ENCODE measurements at regions not wholly inside any gene's neighbourhood (a gene's known extent, or its start where the extent isn't known, plus 50 kb on each side); places are given as distances from the start of the nearest gene placed in this dataset.

DNA sequence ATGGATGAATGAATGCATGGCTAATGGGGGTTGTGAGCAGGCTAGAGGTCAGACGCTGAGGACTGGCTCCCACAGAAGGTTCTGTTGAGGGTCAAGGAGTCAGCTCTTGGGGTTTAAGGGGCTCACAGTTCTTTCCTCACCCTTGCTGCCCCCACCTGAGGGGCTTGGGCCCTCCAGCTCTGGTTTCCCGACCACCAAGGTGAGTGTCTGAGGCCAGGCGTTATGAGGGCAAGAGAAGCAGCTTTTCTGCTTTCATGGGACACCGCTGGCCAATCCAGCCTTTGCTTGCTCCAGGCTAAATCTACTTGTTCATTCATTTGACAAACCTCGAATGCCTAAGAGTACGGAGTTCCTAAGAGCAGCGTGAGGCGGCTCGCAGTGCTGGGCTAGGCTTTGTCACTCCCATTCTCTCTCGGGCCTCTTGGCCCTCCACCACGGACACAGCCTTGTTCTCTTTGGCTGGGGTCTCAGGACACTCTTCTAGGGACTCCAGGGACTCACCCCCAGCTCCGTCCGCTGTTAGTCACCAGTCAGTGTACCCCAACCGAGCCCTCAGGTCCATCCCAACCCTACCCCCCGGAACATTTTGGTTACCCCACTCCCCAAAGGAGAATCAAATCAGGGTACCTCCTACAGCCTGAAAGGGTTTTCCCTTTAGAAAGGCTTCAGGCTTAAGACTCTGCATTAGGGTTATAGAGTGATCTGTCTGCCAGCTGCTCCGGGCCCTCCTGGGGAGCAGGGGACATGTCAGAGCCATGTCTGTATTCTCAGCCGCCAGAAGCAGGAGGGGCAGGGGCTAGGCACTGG lies 210.1 kb upstream of the MVB12B start:
- Histone ChIP-seq H3K4me1 (ENCODE audit: control insufficient read depth, insufficient read depth, low read length) (no peaks in the 10 kb centered on the region), H3K9me3 (replicated peaks; ENCODE audit: low read length) (no peaks in the 10 kb centered on the region), H3K4me3 (ENCODE audit: low read length) (no peak overlapping the region), H3K36me3 (ENCODE audit: insufficient read depth, low read length) (no peaks in the 10 kb centered on the region), H3K27me3 (ENCODE audit: control insufficient read depth, insufficient read depth, low read length) (peaks cover 45% of the 10 kb centered on the region), H3K9ac (ENCODE audit: low read depth, low read length) (no peak overlapping the region), H3K4me2 (ENCODE audit: low read length) (no peak overlapping the region)

- H3K4me2 ChIP-seq (ENCODE audit: low read length), result no peak overlapping the region
- no peak overlapping the region for H3K4me3 ChIP-seq (ENCODE audit: low read length)
- H3K36me3 ChIP-seq (ENCODE audit: insufficient read depth, low read length), result no peaks in the 10 kb centered on the region
- no peak overlapping the region for H3K9ac ChIP-seq (ENCODE audit: low read depth, low read length)
- H3K27me3 ChIP-seq (ENCODE audit: control insufficient read depth, insufficient read depth, low read length), result peaks cover 42% of the 10 kb centered on the region
- H3K4me1 ChIP-seq (ENCODE audit: control insufficient read depth, insufficient read depth, low read length), result no peaks in the 10 kb centered on the region
- H3K9me3 ChIP-seq (replicated peaks; ENCODE audit: low read length), result no peaks in the 10 kb centered on the region
These were observed 209.5 kb upstream of the MVB12B start for GRCh38 chr9:126117158-126117425.

- Histone ChIP-seq H3K9me3 (replicated peaks; ENCODE audit: low read length) (peaks cover 3% of the 10 kb centered on the region), H3K4me2 (ENCODE audit: low read length) (no peak overlapping the region), H3K36me3 (ENCODE audit: insufficient read depth, low read length) (no peaks in the 10 kb centered on the region), H3K4me3 (ENCODE audit: low read length) (no peak overlapping the region), H3K4me1 (ENCODE audit: control insufficient read depth, insufficient read depth, low read length) (no peaks in the 10 kb centered on the region), H3K9ac (ENCODE audit: low read depth, low read length) (no peak overlapping the region), H3K27me3 (ENCODE audit: control insufficient read depth, insufficient read depth, low read length) (peaks cover 39% of the 10 kb centered on the region)
These were observed 209.0 kb upstream of the MVB12B start for GRCh38 chr9:126117631-126118030.

GRCh38 chr9:126119731-126120130 lies 206.9 kb upstream of the MVB12B start:
- no peak overlapping the region for H3K9ac ChIP-seq (ENCODE audit: low read depth, low read length)
- H3K27me3 ChIP-seq (ENCODE audit: control insufficient read depth, insufficient read depth, low read length), result peaks cover 45% of the 10 kb centered on the region
- H3K4me1 ChIP-seq (ENCODE audit: control insufficient read depth, insufficient read depth, low read length), result no peaks in the 10 kb centered on the region
- H3K4me3 ChIP-seq (ENCODE audit: low read length), result no peak overlapping the region
- peaks cover 3% of the 10 kb centered on the region for H3K9me3 ChIP-seq (replicated peaks; ENCODE audit: low read length)
- H3K36me3 ChIP-seq (ENCODE audit: insufficient read depth, low read length), result no peaks in the 10 kb centered on the region
- H3K4me2 ChIP-seq (ENCODE audit: low read length), result no peak overlapping the region

DNA sequence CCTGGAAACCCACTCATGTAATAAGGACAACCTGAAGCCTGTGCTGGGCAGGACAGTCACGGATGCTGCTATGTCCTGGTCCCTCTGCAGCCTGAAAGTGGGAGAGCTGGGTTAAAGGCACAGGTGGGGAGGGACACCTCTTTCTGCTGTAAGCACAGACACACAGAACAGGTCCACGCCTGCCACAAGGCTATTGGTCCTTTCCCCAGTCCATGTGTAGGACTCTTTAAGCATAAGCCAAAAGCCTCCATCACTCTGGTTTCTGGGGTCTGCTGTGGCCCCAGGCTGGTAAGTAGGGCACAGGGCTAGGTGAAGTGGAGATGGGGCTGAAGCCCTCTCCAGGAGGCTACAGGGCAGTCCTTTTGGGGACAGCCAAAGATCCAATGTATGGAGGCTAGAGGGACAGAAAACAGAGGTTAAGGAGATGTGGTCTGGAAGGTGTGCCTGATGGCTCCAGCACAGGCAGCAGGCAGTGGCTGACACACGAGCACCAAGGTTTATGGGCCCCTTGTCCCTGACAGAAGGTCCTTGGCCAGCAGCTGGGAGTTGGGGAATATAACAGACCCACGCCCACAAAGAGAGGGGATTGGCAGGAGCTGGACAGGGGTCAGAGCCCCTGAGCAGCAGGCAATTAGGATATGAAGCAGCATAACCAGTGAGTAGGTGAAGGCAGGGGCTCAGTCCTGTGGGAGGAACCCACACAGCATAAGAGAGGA lies 203.6 kb upstream of the MVB12B start:
- no peak overlapping the region for H3K4me2 ChIP-seq (ENCODE audit: low read length)
- H3K4me3 ChIP-seq (ENCODE audit: low read length), result no peak overlapping the region
- no peak overlapping the region for H3K9ac ChIP-seq (ENCODE audit: low read depth, low read length)
- peaks cover 52% of the 10 kb centered on the region for H3K27me3 ChIP-seq (ENCODE audit: control insufficient read depth, insufficient read depth, low read length)
- H3K9me3 ChIP-seq (replicated peaks; ENCODE audit: low read length), result peaks cover 3% of the 10 kb centered on the region
- H3K36me3 ChIP-seq (ENCODE audit: insufficient read depth, low read length), result no peaks in the 10 kb centered on the region
- no peaks in the 10 kb centered on the region for H3K4me1 ChIP-seq (ENCODE audit: control insufficient read depth, insufficient read depth, low read length)

DNA sequence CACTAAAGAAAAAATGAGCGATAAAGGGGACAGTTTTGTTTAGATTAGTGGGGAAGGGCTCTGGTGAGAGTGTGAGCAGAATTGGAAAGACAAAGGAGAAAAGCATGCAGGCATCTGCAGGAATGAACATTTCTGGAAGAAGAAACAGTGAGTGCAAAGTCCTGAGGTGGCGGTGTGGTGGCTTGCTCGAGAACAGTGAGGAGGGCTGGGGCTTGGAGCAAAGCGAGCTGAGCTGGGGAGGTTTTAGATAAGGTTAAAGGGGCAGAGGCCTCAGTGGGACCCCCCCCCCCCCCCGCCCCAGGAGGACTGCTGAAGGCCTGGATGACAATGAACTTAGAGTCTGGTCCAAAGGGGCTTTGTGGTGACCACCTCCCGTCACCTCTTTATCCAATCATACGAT lies 202.7 kb upstream of the MVB12B start:
- Histone ChIP-seq H3K9ac (ENCODE audit: low read depth, low read length) (no peak overlapping the region), H3K27me3 (ENCODE audit: control insufficient read depth, insufficient read depth, low read length) (peaks cover 59% of the 10 kb centered on the region), H3K36me3 (ENCODE audit: insufficient read depth, low read length) (no peaks in the 10 kb centered on the region), H3K4me2 (ENCODE audit: low read length) (no peak overlapping the region), H3K9me3 (replicated peaks; ENCODE audit: low read length) (peaks cover 3% of the 10 kb centered on the region), H3K4me3 (ENCODE audit: low read length) (no peak overlapping the region), H3K4me1 (ENCODE audit: control insufficient read depth, insufficient read depth, low read length) (no peaks in the 10 kb centered on the region)

GRCh38 chr9:126125177-126125576 lies 201.5 kb upstream of the MVB12B start:
- Histone ChIP-seq H3K4me3 (ENCODE audit: low read length) (no peak overlapping the region), H3K4me1 (ENCODE audit: control insufficient read depth, insufficient read depth, low read length) (no peaks in the 10 kb centered on the region), H3K27me3 (ENCODE audit: control insufficient read depth, insufficient read depth, low read length) (peaks cover 59% of the 10 kb centered on the region), H3K4me2 (ENCODE audit: low read length) (no peak overlapping the region), H3K9me3 (replicated peaks; ENCODE audit: low read length) (peaks cover 3% of the 10 kb centered on the region), H3K36me3 (ENCODE audit: insufficient read depth, low read length) (no peaks in the 10 kb centered on the region), H3K9ac (ENCODE audit: low read depth, low read length) (no peak overlapping the region)

GRCh38 chr9:126125577-126125976 lies 201.1 kb upstream of the MVB12B start:
- Histone ChIP-seq H3K4me3 (ENCODE audit: low read length) (no peak overlapping the region), H3K4me1 (ENCODE audit: control insufficient read depth, insufficient read depth, low read length) (no peaks in the 10 kb centered on the region), H3K9me3 (replicated peaks; ENCODE audit: low read length) (peaks cover 3% of the 10 kb centered on the region), H3K9ac (ENCODE audit: low read depth, low read length) (no peak overlapping the region), H3K36me3 (ENCODE audit: insufficient read depth, low read length) (no peaks in the 10 kb centered on the region), H3K4me2 (ENCODE audit: low read length) (no peak overlapping the region), H3K27me3 (ENCODE audit: control insufficient read depth, insufficient read depth, low read length) (peaks cover 63% of the 10 kb centered on the region)

GRCh38 chr9:126125992-126126409 lies 200.6 kb upstream of the MVB12B start:
- H3K4me3 ChIP-seq (ENCODE audit: low read length), result no peak overlapping the region
- H3K9ac ChIP-seq (ENCODE audit: low read depth, low read length), result no peak overlapping the region
- peaks cover 67% of the 10 kb centered on the region for H3K27me3 ChIP-seq (ENCODE audit: control insufficient read depth, insufficient read depth, low read length)
- no peaks in the 10 kb centered on the region for H3K36me3 ChIP-seq (ENCODE audit: insufficient read depth, low read length)
- H3K9me3 ChIP-seq (replicated peaks; ENCODE audit: low read length), result peaks cover 3% of the 10 kb centered on the region
- no peaks in the 10 kb centered on the region for H3K4me1 ChIP-seq (ENCODE audit: control insufficient read depth, insufficient read depth, low read length)
- H3K4me2 ChIP-seq (ENCODE audit: low read length), result no peak overlapping the region

GRCh38 chr9:126126807-126127206 lies 199.8 kb upstream of the MVB12B start:
- peaks cover 68% of the 10 kb centered on the region for H3K27me3 ChIP-seq (ENCODE audit: control insufficient read depth, insufficient read depth, low read length)

DNA sequence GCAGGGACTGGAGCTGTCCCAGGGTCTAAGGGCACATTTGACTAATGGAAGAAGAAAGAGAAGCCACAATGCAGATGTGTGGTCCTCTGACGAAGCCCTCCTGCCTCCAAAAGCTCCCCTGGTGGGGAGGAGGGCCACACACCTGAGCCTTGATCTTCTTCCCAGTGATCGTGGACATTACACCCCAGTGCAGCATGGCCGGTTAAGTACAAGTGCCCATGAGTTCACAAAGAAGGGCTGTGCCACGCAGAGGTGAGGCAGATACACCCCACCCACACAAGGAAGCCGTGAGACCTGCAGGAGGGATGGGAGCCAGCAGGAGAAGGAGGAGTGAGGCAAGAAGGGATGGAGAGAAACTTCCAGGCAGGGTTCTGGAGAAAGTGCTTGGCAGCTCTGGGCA lies 199.0 kb upstream of the MVB12B start:
- Histone ChIP-seq H3K4me2 (ENCODE audit: low read length) (no peak overlapping the region), H3K4me1 (ENCODE audit: control insufficient read depth, insufficient read depth, low read length) (no peaks in the 10 kb centered on the region), H3K9me3 (replicated peaks; ENCODE audit: low read length) (no peaks in the 10 kb centered on the region), H3K27me3 (ENCODE audit: control insufficient read depth, insufficient read depth, low read length) (peaks cover 68% of the 10 kb centered on the region), H3K9ac (ENCODE audit: low read depth, low read length) (no peak overlapping the region), H3K36me3 (ENCODE audit: insufficient read depth, low read length) (no peaks in the 10 kb centered on the region), H3K4me3 (ENCODE audit: low read length) (no peak overlapping the region)

More at GRCh38 chr9:126126807-126127206, 199.8 kb upstream of the MVB12B start:
- no peaks in the 10 kb centered on the region for H3K36me3 ChIP-seq (ENCODE audit: insufficient read depth, low read length)
- no peak overlapping the region for H3K4me3 ChIP-seq (ENCODE audit: low read length)
- H3K9me3 ChIP-seq (replicated peaks; ENCODE audit: low read length), result peaks cover 3% of the 10 kb centered on the region
- H3K4me1 ChIP-seq (ENCODE audit: control insufficient read depth, insufficient read depth, low read length), result no peaks in the 10 kb centered on the region
- H3K9ac ChIP-seq (ENCODE audit: low read depth, low read length), result no peak overlapping the region
- no peak overlapping the region for H3K4me2 ChIP-seq (ENCODE audit: low read length)
